ENCODE measurements at regions not wholly inside any gene's neighbourhood (a gene's known extent, or its start where the extent isn't known, plus 50 kb on each side); places are given as distances from the start of the nearest gene placed in this dataset.

GRCh38 chr9:106066940-106067524, 372.7 kb downstream of the TMEM38B start:
- ChIA-PET CTCF (interaction anchor here (0.6 kb wide), 1 partner anchor 163 kb away, joined by 6 read pairs; no protein-coding TSS in a partner anchor), POLR2A (ENCODE audit: low non-redundant PET) (no interaction called here)
- no peak for DNase-seq (ENCODE audit: low spot score)
- TF ChIP-seq, protein P1, sequence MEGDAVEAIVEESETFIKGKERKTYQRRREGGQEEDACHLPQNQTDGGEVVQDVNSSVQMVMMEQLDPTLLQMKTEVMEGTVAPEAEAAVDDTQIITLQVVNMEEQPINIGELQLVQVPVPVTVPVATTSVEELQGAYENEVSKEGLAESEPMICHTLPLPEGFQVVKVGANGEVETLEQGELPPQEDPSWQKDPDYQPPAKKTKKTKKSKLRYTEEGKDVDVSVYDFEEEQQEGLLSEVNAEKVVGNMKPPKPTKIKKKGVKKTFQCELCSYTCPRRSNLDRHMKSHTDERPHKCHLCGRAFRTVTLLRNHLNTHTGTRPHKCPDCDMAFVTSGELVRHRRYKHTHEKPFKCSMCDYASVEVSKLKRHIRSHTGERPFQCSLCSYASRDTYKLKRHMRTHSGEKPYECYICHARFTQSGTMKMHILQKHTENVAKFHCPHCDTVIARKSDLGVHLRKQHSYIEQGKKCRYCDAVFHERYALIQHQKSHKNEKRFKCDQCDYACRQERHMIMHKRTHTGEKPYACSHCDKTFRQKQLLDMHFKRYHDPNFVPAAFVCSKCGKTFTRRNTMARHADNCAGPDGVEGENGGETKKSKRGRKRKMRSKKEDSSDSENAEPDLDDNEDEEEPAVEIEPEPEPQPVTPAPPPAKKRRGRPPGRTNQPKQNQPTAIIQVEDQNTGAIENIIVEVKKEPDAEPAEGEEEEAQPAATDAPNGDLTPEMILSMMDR (conservative IDR thresholded peaks at IDR 0.05; ENCODE audit: low read depth): no peak
- H3K27ac ChIP-seq: no peak overlapping the region

DNA sequence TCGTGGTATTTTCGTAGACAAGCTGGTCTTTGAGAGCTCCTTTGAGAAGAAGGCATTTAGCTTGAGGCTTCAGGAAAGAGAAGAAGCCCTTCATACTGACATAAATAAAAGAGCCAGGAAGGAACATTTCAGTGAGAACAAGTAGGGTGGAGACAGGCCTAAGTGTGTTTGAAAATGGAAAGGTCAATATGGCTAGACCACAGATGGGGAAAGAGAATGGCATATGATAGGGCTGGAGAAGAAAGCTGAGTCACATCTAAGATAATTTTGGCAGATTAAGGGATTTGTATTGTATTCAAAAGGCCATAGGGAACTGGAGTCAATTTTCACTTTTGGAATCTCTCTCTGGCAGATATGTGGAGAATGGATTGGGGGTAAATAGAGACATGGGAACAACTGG, 374.9 kb downstream of the TMEM38B start:
- ChIA-PET CTCF (no interaction called here), POLR2A (ENCODE audit: low non-redundant PET) (no interaction called here)
- DNase-seq (ENCODE audit: low spot score): no peak

GRCh38 chr9:106072421-106072820, 378.1 kb downstream of the TMEM38B start:
- ChIA-PET POLR2A (ENCODE audit: low non-redundant PET) (no interaction called here), CTCF (no interaction called here)
- H3K27ac ChIP-seq: no peak overlapping the region
- TF ChIP-seq, protein P1 (conservative IDR thresholded peaks at IDR 0.05; ENCODE audit: low read depth): no peak
- DNase-seq (ENCODE audit: low spot score): no peak

More for the DNA sequence above, 374.9 kb downstream of the TMEM38B start:
- H3K27ac ChIP-seq: no peak overlapping the region
- TF ChIP-seq, protein P1 (conservative IDR thresholded peaks at IDR 0.05; ENCODE audit: low read depth): no peak

DNA sequence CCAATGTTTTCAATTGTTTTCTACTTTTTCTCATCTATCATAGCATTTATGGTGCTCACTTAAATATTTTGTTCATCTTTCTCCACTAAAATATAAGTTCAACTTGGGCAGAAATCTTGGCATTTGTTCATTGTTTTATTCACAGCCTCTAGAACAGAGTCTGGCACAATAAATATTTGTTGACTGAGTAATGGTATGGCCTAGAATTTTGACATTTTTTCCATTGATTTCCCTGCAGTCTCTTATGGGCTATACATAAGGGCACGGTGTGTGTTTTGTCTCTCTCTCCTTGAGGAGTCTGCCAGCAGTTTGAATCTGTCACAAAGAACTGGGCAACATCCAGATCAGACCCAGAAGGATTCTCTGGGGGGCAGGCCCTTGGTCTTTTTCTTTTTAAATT, 379.7 kb downstream of the TMEM38B start:
- TF ChIP-seq, protein P1 (conservative IDR thresholded peaks at IDR 0.05; ENCODE audit: low read depth): no peak
- ChIA-PET CTCF (no interaction called here), POLR2A (ENCODE audit: low non-redundant PET) (no interaction called here)
- DNase-seq (ENCODE audit: low spot score): no peak
- no peak overlapping the region for H3K27ac ChIP-seq

DNA sequence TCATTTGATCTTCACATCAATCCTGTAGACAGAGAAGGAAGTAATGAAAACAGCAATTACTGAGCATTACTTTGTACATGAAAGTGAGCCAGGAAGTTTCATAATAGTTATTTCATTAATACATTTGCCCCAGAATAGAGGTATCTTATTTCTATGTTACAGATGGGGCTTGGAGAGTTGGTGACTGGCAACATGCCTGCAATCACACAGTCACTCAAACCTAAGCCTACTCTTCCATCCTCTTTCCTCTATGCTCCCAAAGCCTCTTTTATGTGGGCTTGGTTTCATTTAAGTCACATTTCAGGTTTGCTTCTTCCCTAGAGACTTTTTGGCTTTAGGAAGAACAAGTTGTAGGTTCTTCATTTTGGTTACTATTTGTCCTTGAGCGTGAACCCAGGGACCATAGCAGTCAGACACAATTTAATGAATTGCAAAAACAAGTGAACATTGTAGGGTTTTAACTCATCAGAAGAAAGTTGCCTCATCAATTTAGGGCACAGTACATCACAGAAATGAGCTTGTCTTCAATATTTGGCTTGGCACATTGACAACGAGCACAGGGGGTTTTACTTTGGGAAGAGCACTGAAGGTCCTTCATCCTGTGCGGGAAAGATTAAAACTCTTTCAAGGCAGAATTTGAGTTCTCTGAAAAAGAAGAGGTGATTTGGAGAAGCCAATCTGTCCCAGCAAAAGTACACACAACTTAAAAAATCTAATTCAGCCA, 381.1 kb downstream of the TMEM38B start:
- POLR2A ChIA-PET (ENCODE audit: low non-redundant PET): no interaction called here
- DNase-seq (ENCODE audit: low spot score): no peak
- H3K27ac ChIP-seq: no peak overlapping the region
- TF ChIP-seq, protein P1 (conservative IDR thresholded peaks at IDR 0.05; ENCODE audit: low read depth): no peak
- CTCF ChIA-PET: interaction anchor here (0.5 kb wide), 1 partner anchor 1421 kb away, joined by 5 read pairs; no protein-coding TSS in a partner anchor

DNA sequence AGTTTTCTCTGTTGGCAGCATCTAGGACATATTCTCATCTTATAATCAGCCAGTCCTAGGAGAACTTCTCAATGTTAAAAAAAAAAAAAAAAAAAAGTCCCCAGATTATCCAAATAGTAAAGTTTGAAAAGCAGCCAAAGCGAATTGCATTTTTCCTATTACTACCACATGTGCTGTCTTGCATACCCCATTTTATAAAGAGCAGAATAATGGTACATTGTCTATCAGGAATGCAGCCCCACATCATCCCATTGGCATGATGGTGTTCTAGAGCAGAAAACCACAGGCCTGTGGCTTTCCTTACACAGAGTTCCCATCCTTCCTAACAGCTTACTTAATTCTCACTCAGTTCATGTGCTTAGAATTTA, 381.6 kb downstream of the TMEM38B start:
- TF ChIP-seq, protein P1 (conservative IDR thresholded peaks at IDR 0.05; ENCODE audit: low read depth): no peak
- H3K27ac ChIP-seq: no peak overlapping the region
- ChIA-PET CTCF (no interaction called here), POLR2A (ENCODE audit: low non-redundant PET) (no interaction called here)
- peak; percentile 63 for DNase-seq (ENCODE audit: low spot score)
